ENCODE measurements at regions not wholly inside any gene's neighbourhood (a gene's known extent, or its start where the extent isn't known, plus 50 kb on each side); places are given as distances from the start of the nearest gene placed in this dataset.

- TF ChIP-seq CTCF (IDR thresholded peaks at IDR 0.05; ENCODE audit: low read length, missing control alignments), result no peak
- DNase-seq (ENCODE audit: low read depth), result no peak
Measured at GRCh38 chr1:195897076-195897475, 711.2 kb downstream of the KCNT2 start.

GRCh38 chr1:195894411-195894810 lies 713.8 kb downstream of the KCNT2 start:
- no peak overlapping the region for H3K4me3 ChIP-seq (replicated peaks; ENCODE audit: low read depth, low read length)
- no peak for TF ChIP-seq CTCF (IDR thresholded peaks at IDR 0.05; ENCODE audit: low read length, missing control alignments)
- DNase-seq (ENCODE audit: low read depth), result peak; percentile 74

More at GRCh38 chr1:195897076-195897475, 711.2 kb downstream of the KCNT2 start:
- no peak overlapping the region for H3K4me3 ChIP-seq (replicated peaks; ENCODE audit: low read depth, low read length)

- no peak for DNase-seq (ENCODE audit: low read depth)
- peak; percentile 7 for TF ChIP-seq CTCF (IDR thresholded peaks at IDR 0.05; ENCODE audit: low read length, missing control alignments)
- H3K4me3 ChIP-seq (replicated peaks; ENCODE audit: low read depth, low read length), result no peak overlapping the region
Measured at GRCh38 chr1:195886000-195886399, 722.2 kb downstream of the KCNT2 start.

GRCh38 chr1:195878478-195878877 lies 729.8 kb downstream of the KCNT2 start:
- H3K4me3 ChIP-seq (replicated peaks; ENCODE audit: low read depth, low read length), result no peak overlapping the region
- DNase-seq (ENCODE audit: low read depth), result no peak
- no peak for TF ChIP-seq CTCF (IDR thresholded peaks at IDR 0.05; ENCODE audit: low read length, missing control alignments)

- TF ChIP-seq CTCF (IDR thresholded peaks at IDR 0.05; ENCODE audit: low read length, missing control alignments), result no peak
- H3K4me3 ChIP-seq (replicated peaks; ENCODE audit: low read depth, low read length), result no peak overlapping the region
- DNase-seq (ENCODE audit: low read depth), result no peak
Measured at GRCh38 chr1:195876792-195877191, 731.4 kb downstream of the KCNT2 start.

GRCh38 chr1:195872376-195872775 lies 735.9 kb downstream of the KCNT2 start:
- no peak overlapping the region for H3K4me3 ChIP-seq (replicated peaks; ENCODE audit: low read depth, low read length)
- DNase-seq (ENCODE audit: low read depth), result no peak
- no peak for TF ChIP-seq CTCF (IDR thresholded peaks at IDR 0.05; ENCODE audit: low read length, missing control alignments)

- TF ChIP-seq CTCF (IDR thresholded peaks at IDR 0.05; ENCODE audit: low read length, missing control alignments), result no peak
- H3K4me3 ChIP-seq (replicated peaks; ENCODE audit: low read depth, low read length), result no peak overlapping the region
- DNase-seq (ENCODE audit: low read depth), result no peak
Measured at GRCh38 chr1:195867638-195868037, 740.6 kb downstream of the KCNT2 start.
